GM19397 (cell line): ENCODE measurements at regions not wholly inside any gene's neighbourhood (a gene's known extent, or its start where the extent isn't known, plus 50 kb on each side); places are given as distances from the start of the nearest gene placed in this dataset.

Experiments used
- ATAC-seq: cut with Tn5 transposase; IDR thresholded peaks from one replicate; pipeline ENCODE4 v1.9.1; 2021; ENCODE audit warnings: mild to moderate bottlenecking, moderate library complexity; ENCODE audit not compliant: unreplicated experiment

GRCh38 chr9:79224672-79225433 is 346.9 kb upstream of the TLE4 start:
- ATAC-seq, result no peak

GRCh38 chr9:79233542-79233941 is 338.2 kb upstream of the TLE4 start:
- peak; percentile 64 for ATAC-seq

GRCh38 chr9:79236466-79236865 is 335.3 kb upstream of the TLE4 start:
- ATAC-seq, result no peak

GRCh38 chr9:79237861-79238260 is 333.9 kb upstream of the TLE4 start:
- no peak for ATAC-seq

GRCh38 chr9:79240774-79241173 is 331.0 kb upstream of the TLE4 start:
- no peak for ATAC-seq

- ATAC-seq, result no peak
These were observed 329.3 kb upstream of the TLE4 start for GRCh38 chr9:79242489-79242888.

GRCh38 chr9:79246170-79246569 is 325.6 kb upstream of the TLE4 start:
- ATAC-seq, result no peak

GRCh38 chr9:79247021-79247420 is 324.7 kb upstream of the TLE4 start:
- no peak for ATAC-seq

- no peak for ATAC-seq
These were observed 321.0 kb upstream of the TLE4 start for GRCh38 chr9:79250806-79251205.

- ATAC-seq, result no peak
These were observed 316.7 kb upstream of the TLE4 start for GRCh38 chr9:79254900-79255650.

GRCh38 chr9:79255651-79256260 is 316.0 kb upstream of the TLE4 start:
- ATAC-seq, result no peak

GRCh38 chr9:79256691-79257213 is 315.0 kb upstream of the TLE4 start:
- no peak for ATAC-seq

GRCh38 chr9:79257228-79257781 is 314.5 kb upstream of the TLE4 start:
- ATAC-seq, result no peak

GRCh38 chr9:79257790-79258351 is 313.9 kb upstream of the TLE4 start:
- no peak for ATAC-seq

GRCh38 chr9:79259858-79260257 is 311.9 kb upstream of the TLE4 start:
- ATAC-seq, result no peak

GRCh38 chr9:79263628-79264027 is 308.1 kb upstream of the TLE4 start:
- ATAC-seq, result no peak

GRCh38 chr9:79264041-79264440 is 307.7 kb upstream of the TLE4 start:
- ATAC-seq, result no peak

- no peak for ATAC-seq
These were observed 307.0 kb upstream of the TLE4 start for GRCh38 chr9:79264511-79265355.

GRCh38 chr9:79266986-79267385 is 304.8 kb upstream of the TLE4 start:
- no peak for ATAC-seq

GRCh38 chr9:79268806-79269205 is 303.0 kb upstream of the TLE4 start:
- ATAC-seq, result no peak
